ENCODE measurements at regions not wholly inside any gene's neighbourhood (a gene's known extent, or its start where the extent isn't known, plus 50 kb on each side); places are given as distances from the start of the nearest gene placed in this dataset.

DNA sequence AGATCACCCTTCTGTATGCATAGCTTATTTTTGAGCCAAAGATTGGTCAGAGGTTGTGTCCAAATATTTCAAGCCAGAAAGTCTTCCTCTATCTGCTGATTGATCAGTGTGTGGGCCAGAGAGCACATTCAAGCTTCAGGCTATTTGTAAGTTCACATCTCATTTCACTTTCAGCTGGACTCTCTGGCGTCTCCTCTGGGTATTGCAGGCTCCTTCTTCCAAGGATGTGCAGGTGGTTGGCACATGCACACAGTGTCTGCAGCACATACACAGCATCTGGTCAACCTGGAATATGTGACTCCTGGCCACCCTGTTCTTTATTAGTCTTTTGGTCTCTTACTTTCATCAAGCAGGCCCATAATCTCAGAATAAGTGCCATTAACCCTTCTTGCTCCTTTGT is 516.1 kb downstream of the ANXA1 start:
- H3K4me3 Mint-ChIP-seq, result no peak overlapping the region
- no peaks in the 10 kb centered on the region for H3K9me3 Mint-ChIP-seq
- no peak for DNase-seq
- H3K36me3 Mint-ChIP-seq, result no peaks in the 10 kb centered on the region
- H3K27ac Mint-ChIP-seq, result no peak overlapping the region
- no peaks in the 10 kb centered on the region for H3K4me1 Mint-ChIP-seq
- H3K27me3 Mint-ChIP-seq, result no peaks in the 10 kb centered on the region

DNA sequence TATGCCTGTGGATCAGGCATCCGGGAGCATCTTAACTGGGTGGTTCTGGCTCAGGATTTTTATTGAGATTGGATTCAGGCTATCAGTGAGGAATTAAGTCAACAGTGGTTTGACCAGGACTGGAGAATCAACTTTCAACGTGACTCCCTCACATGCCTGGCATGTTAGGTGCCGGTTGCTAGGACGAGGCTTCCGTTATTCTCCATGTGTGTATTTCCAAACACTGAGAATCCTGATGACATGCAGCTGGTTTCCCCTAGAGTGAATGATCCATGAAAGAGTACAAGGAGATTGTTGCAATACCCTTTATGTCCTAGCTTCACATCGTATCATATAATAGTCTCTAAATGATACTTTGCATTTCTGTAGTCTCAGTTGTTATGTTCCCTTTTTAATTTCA is 529.2 kb downstream of the ANXA1 start:
- Mint-ChIP-seq H3K4me3 (no peak overlapping the region), H3K36me3 (no peaks in the 10 kb centered on the region), H3K27me3 (no peaks in the 10 kb centered on the region), H3K27ac (no peak overlapping the region), H3K4me1 (no peaks in the 10 kb centered on the region), H3K9me3 (no peaks in the 10 kb centered on the region)
- no peak for DNase-seq

DNA sequence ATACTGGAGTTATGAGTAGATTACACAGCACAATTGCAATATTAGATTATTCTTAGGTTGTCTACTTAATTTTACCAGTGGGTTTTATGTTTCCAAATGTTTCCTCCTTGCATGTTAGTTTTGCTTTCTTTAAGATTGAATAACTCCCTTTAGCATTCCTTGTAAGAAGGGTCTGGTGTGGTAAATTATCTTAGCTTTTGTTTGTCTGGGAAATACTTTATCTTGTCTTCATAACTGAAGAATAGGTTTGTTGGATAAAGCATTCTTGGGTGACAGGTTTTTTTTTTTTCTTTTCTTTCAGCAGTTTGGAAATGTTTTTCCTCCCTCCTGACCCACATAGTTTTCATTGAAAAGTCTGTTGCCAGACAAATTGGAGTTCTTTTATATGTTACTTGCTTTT is 531.1 kb downstream of the ANXA1 start:
- Mint-ChIP-seq H3K27me3 (no peaks in the 10 kb centered on the region), H3K9me3 (no peaks in the 10 kb centered on the region), H3K4me1 (no peaks in the 10 kb centered on the region), H3K27ac (no peak overlapping the region), H3K36me3 (no peaks in the 10 kb centered on the region), H3K4me3 (no peak overlapping the region)
- no peak for DNase-seq

GRCh38 chr9:73683862-73684591 is 532.4 kb downstream of the ANXA1 start:
- H3K27ac Mint-ChIP-seq, result no peak overlapping the region
- no peak overlapping the region for H3K4me3 Mint-ChIP-seq
- H3K4me1 Mint-ChIP-seq, result no peaks in the 10 kb centered on the region
- H3K36me3 Mint-ChIP-seq, result no peaks in the 10 kb centered on the region
- no peak for DNase-seq
- no peaks in the 10 kb centered on the region for H3K9me3 Mint-ChIP-seq
- H3K27me3 Mint-ChIP-seq, result no peaks in the 10 kb centered on the region

- Mint-ChIP-seq H3K4me1 (no peaks in the 10 kb centered on the region), H3K4me3 (no peak overlapping the region), H3K27ac (no peak overlapping the region), H3K9me3 (no peaks in the 10 kb centered on the region), H3K36me3 (no peaks in the 10 kb centered on the region), H3K27me3 (no peaks in the 10 kb centered on the region)
- no peak for DNase-seq
Measured at GRCh38 chr9:73684601-73685000, 532.9 kb downstream of the ANXA1 start.

GRCh38 chr9:73685786-73686185 is 534.1 kb downstream of the ANXA1 start:
- H3K4me1 Mint-ChIP-seq, result no peaks in the 10 kb centered on the region
- H3K4me3 Mint-ChIP-seq, result no peak overlapping the region
- no peaks in the 10 kb centered on the region for H3K9me3 Mint-ChIP-seq
- no peak for DNase-seq
- no peak overlapping the region for H3K27ac Mint-ChIP-seq
- no peaks in the 10 kb centered on the region for H3K27me3 Mint-ChIP-seq
- H3K36me3 Mint-ChIP-seq, result no peaks in the 10 kb centered on the region

GRCh38 chr9:73689051-73689870 is 537.6 kb downstream of the ANXA1 start:
- Mint-ChIP-seq H3K9me3 (no peaks in the 10 kb centered on the region), H3K27me3 (no peaks in the 10 kb centered on the region), H3K36me3 (no peaks in the 10 kb centered on the region), H3K27ac (no peak overlapping the region), H3K4me1 (no peaks in the 10 kb centered on the region), H3K4me3 (no peak overlapping the region)
- no peak for DNase-seq

DNA sequence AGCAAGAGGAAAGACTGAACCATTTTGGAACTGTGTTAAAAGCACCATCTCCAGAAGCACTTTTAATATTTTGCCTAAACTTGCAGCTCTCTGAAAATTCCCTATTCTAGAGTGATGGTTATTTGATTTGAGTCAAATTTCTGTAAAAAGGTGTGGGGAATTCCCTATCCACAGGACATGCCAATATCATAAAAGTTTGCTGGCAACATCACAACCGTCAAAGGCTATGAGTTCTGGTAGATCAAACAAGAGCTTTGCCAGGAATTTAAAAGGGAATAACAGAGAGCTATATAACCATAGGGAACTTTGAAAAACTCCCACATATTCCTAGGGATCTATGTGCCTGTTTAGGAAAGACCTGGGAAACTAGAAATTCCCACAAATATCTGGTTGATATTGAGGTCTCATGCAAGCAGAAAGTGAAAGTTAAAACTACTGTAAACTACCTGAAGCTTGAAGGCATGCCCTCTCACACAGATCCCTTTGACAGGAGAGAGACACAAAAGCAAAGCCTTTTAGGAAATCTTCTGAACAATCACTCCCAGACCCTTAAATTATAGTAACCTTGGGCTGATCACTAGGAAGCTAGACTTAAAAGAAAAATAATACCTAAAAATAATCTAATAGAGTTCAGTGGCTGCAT is 549.9 kb downstream of the ANXA1 start:
- H3K27me3 Mint-ChIP-seq, result no peaks in the 10 kb centered on the region
- peaks cover 3% of the 10 kb centered on the region for H3K9me3 Mint-ChIP-seq
- H3K4me1 Mint-ChIP-seq, result no peaks in the 10 kb centered on the region

DNA sequence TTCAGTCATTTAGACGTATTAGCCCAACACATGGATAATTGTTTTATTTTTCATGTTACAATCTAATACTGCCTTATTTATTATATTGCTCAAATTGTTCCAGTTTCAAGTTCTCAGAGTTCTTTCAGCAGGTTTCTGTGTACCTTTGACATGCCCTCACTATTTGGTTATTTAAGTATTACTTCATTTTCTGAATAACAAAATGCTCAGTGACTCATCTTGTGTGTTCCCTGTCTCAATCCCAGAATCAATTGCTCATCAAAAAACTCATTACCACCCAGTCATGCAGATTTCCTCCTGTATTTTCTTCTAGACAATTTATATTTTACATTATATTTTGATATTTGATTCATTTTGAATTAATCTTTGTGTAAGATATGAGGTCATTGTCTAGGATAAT is 562.6 kb downstream of the ANXA1 start:
- no peaks in the 10 kb centered on the region for H3K4me1 Mint-ChIP-seq
- H3K27ac Mint-ChIP-seq, result no peak overlapping the region
- H3K27me3 Mint-ChIP-seq, result no peaks in the 10 kb centered on the region
- no peaks in the 10 kb centered on the region for H3K36me3 Mint-ChIP-seq
- no peaks in the 10 kb centered on the region for H3K9me3 Mint-ChIP-seq
- DNase-seq, result no peak
- no peak overlapping the region for H3K4me3 Mint-ChIP-seq

More for the DNA sequence above, 549.9 kb downstream of the ANXA1 start:
- H3K27ac Mint-ChIP-seq, result no peak overlapping the region
- H3K4me3 Mint-ChIP-seq, result no peak overlapping the region
- no peaks in the 10 kb centered on the region for H3K36me3 Mint-ChIP-seq
- no peak for DNase-seq

GRCh38 chr9:73715591-73715990 is 563.9 kb downstream of the ANXA1 start:
- Mint-ChIP-seq H3K27me3 (no peaks in the 10 kb centered on the region), H3K27ac (no peak overlapping the region), H3K4me1 (no peaks in the 10 kb centered on the region), H3K9me3 (no peaks in the 10 kb centered on the region), H3K4me3 (no peak overlapping the region), H3K36me3 (no peaks in the 10 kb centered on the region)
- no peak for DNase-seq

- no peak overlapping the region for H3K27ac Mint-ChIP-seq
- no peaks in the 10 kb centered on the region for H3K36me3 Mint-ChIP-seq
- DNase-seq, result no peak
- no peaks in the 10 kb centered on the region for H3K27me3 Mint-ChIP-seq
- no peaks in the 10 kb centered on the region for H3K4me1 Mint-ChIP-seq
- H3K4me3 Mint-ChIP-seq, result no peak overlapping the region
- no peaks in the 10 kb centered on the region for H3K9me3 Mint-ChIP-seq
Measured at GRCh38 chr9:73719660-73720059, 568.0 kb downstream of the ANXA1 start.

DNA sequence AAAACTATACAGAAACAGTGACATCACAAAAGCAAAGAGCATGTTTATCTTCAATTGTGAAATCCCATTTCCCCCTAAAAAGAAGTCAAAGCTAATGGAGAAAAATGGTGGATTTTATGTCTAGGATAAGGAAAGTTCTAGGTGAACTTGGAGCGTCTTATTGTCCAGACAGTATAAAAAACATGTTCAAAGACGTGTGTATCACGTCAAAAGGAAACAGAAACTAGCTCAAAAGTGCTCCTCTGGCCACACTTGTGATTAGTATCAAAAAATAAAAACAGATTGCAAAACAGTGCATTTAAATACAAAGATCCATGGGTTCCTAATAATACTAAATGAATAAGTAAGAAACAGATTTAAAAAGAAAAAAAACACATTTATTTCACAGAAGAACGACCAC is 568.9 kb downstream of the ANXA1 start:
- no peaks in the 10 kb centered on the region for H3K27me3 Mint-ChIP-seq
- H3K36me3 Mint-ChIP-seq, result no peaks in the 10 kb centered on the region
- H3K9me3 Mint-ChIP-seq, result no peaks in the 10 kb centered on the region
- H3K4me3 Mint-ChIP-seq, result no peak overlapping the region
- no peak for DNase-seq
- no peaks in the 10 kb centered on the region for H3K4me1 Mint-ChIP-seq
- no peak overlapping the region for H3K27ac Mint-ChIP-seq

GRCh38 chr9:73736270-73736669 is 584.6 kb downstream of the ANXA1 start:
- Mint-ChIP-seq H3K36me3 (no peaks in the 10 kb centered on the region), H3K27ac (no peak overlapping the region), H3K4me1 (no peaks in the 10 kb centered on the region), H3K9me3 (no peaks in the 10 kb centered on the region), H3K27me3 (no peaks in the 10 kb centered on the region), H3K4me3 (no peak overlapping the region)
- no peak for DNase-seq

DNA sequence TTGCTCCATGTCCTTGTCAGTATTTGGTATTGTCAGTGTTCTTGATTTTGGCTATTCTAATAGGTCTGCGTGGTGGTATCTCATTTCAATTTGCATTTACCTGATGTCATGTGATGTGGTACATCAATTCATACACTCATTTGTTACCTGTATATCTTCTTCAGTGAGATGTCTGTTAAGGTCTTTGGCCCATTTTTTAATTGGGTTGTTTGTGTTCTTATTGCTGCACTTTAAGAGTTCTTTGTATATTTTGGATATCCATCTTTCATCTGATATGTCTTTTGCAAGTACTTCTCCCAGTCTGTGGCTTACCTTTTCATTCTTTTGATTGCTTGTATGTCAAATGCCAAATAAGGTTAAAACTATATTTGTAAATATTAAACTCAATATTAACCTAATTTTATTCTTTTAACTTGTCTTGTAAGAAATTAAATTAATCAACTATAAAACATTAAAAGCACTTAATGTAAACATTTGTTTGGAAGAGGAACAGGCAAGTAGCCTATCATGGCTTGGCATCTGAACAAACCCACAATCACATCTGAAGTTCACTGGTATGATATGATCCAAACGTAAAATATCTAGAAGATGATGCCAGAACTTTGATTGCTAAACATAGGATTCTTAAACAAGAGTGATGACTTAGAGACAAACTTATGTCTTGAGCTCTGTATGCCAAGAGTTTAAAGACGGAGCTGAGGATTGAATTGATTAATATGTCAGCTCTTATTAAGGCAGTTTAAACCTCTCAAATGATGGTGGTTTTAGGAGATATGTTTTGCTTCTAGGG is 587.3 kb downstream of the ANXA1 start:
- no peaks in the 10 kb centered on the region for H3K4me1 Mint-ChIP-seq
- no peak overlapping the region for H3K27ac Mint-ChIP-seq
- H3K9me3 Mint-ChIP-seq, result no peaks in the 10 kb centered on the region
- no peak for DNase-seq
- H3K36me3 Mint-ChIP-seq, result no peaks in the 10 kb centered on the region
- H3K4me3 Mint-ChIP-seq, result no peak overlapping the region
- H3K27me3 Mint-ChIP-seq, result no peaks in the 10 kb centered on the region

DNA sequence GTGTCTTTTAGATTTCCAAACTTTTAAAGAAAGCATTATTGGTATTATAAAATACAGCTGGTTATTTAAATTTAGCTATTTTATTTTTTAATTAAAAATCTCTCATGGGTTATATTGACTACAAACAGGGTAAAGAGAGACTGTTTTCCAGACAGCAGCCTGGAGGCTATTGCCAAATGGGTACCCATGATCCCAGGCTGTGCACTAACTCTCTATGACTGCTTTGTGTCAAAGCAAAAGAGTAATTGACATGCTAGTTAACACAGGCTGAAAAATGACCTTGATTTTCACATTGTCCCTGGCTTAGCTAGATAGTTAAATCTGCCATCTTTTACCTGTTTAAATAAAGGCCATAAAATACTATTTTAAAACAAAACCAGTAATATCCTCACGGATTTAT is 589.7 kb downstream of the ANXA1 start:
- Mint-ChIP-seq H3K36me3 (no peaks in the 10 kb centered on the region), H3K4me1 (no peaks in the 10 kb centered on the region), H3K27ac (no peak overlapping the region), H3K4me3 (no peak overlapping the region), H3K27me3 (no peaks in the 10 kb centered on the region), H3K9me3 (no peaks in the 10 kb centered on the region)
- DNase-seq, result no peak

All from activated naive CD8-positive, alpha-beta T cell treated with anti-CD3 and anti-CD28 coated beads for 36 hours (primary cell).